K562 (cell line): ENCODE measurements at regions not wholly inside any gene's neighbourhood (a gene's known extent, or its start where the extent isn't known, plus 50 kb on each side); places are given as distances from the start of the nearest gene placed in this dataset.

Source experiments
- ATAC-seq: fragments of 200-7000 bp; cut with Tn5 transposase; 3 replicates; pipeline ENCODE4 v1.9.1; 2020; ENCODE audit warnings: moderate library complexity
- BruUV-seq: library from RNA; stranded (reverse); fragments of 400-500 nt; replicated peaks from 2 replicates; lab custom pipeline; 2021; lab: Mats Ljungman, UMichigan
- CTCF ChIA-PET: fragments of 300-600 bp; formaldehyde crosslinking; extraction: SDS; loops from one replicate; lab custom pipeline; 2021; ENCODE audit warnings: low intra/inter-chr PET ratio; lab: Yijun Ruan, JAX
- POLR2A ChIA-PET: fragments of 300-600, 350-650 bp; sonication (Branson Sonifier 250); formaldehyde crosslinking; extraction: SDS; loops from one replicate; lab custom pipeline; 2021; ENCODE audit warnings: antibody characterized with exemption, inconsistent platforms; lab: Yijun Ruan, JAX
- DNase-seq, 4 experiments: peaks; one replicate each; pipeline versions ENCODE4 v3.0.0 to v3.0.0-alpha.2; 2011 to 2018; ENCODE audit warnings: low spot score in 3 of 4, mixed read lengths in 3 of 4; ENCODE audit errors: extremely low read depth in 1 of 4
- FAIRE-seq: peaks from 2 replicates; lab custom pipeline; 2011; peaks lifted over from hg19 to GRCh38; lab: Jason Lieb, UNC
- H2AFZ ChIP-seq: 2 replicates; pipeline ENCODE4 v1.6.0; 2011; ENCODE audit warnings: low read depth, low read length, control low read depth, inconsistent platforms
- H3K27ac ChIP-seq: fragments of 200-600 bp; 3 replicates; pipeline ENCODE4 v1.8.0; 2011; ENCODE audit warnings: low read depth, mild to moderate bottlenecking, control low read depth, inconsistent platforms, low read length, moderate library complexity, mixed read lengths; ENCODE audit errors: extremely low read depth
- H3K27me3 ChIP-seq, 2 experiments: fragments of 300-600 bp in 1 of 2; 2 replicates in 1 of 2; 3 replicates in 1 of 2; pipeline versions ENCODE4 v1.6.0 to v1.8.0; 2011; ENCODE audit warnings: inconsistent platforms in 2 of 2, low read length in 2 of 2, mild to moderate bottlenecking in 1 of 2, mixed read lengths in 1 of 2, moderate library complexity in 1 of 2; ENCODE audit not compliant: control insufficient read depth in 2 of 2, insufficient read depth in 2 of 2
- H3K36me3 ChIP-seq: fragments of 300-600 bp; 3 replicates; pipeline ENCODE4 v1.8.0; 2011; ENCODE audit warnings: mild to moderate bottlenecking, low read length, inconsistent platforms; ENCODE audit not compliant: control insufficient read depth, insufficient read depth
- H3K4me1 ChIP-seq, 2 experiments: fragments of 200-600 bp in 1 of 2; replicated peaks in 1 of 2; 2 replicates in 1 of 2; 3 replicates in 1 of 2; pipeline versions ENCODE4 v1.5.1 to v1.8.0; 2011; ENCODE audit warnings: inconsistent platforms in 2 of 2, low read length in 2 of 2, mild to moderate bottlenecking in 1 of 2, mixed read lengths in 1 of 2, moderate library complexity in 1 of 2; ENCODE audit not compliant: control insufficient read depth in 2 of 2, insufficient read depth in 2 of 2
- H3K4me2 ChIP-seq: 2 replicates; pipeline ENCODE4 v1.6.1; 2011; ENCODE audit warnings: low read length, control low read depth, inconsistent platforms, mixed read lengths; ENCODE audit not compliant: insufficient read depth
- H3K4me3 ChIP-seq: fragments of 200-600 bp; sonication (generic), shearing (Covaris generic); 2 replicates; pipeline ENCODE4 v1.5.1; 2016; ENCODE audit warnings: control low read depth, inconsistent platforms
- H3K79me2 ChIP-seq: fragments of 200-600 bp; 3 replicates; pipeline ENCODE4 v1.8.0; 2011; ENCODE audit warnings: low read length, inconsistent platforms; ENCODE audit not compliant: control insufficient read depth, insufficient read depth
- H3K9ac ChIP-seq, 2 experiments: 2 replicates each; pipeline versions ENCODE4 v1.6.0 to v1.6.1; 2011; ENCODE audit warnings: low read depth in 2 of 2, low read length in 2 of 2, control low read depth in 1 of 2, inconsistent platforms in 1 of 2, mild to moderate bottlenecking in 1 of 2, mixed read lengths in 1 of 2; ENCODE audit not compliant: insufficient read depth in 1 of 2
- H3K9me1 ChIP-seq: one replicate; pipeline ENCODE4 v1.6.0; 2011; ENCODE audit warnings: inconsistent platforms, mild to moderate bottlenecking, low read length, moderate library complexity; ENCODE audit not compliant: control insufficient read depth, insufficient read depth
- H3K9me3 ChIP-seq: replicated peaks from 2 replicates; pipeline ENCODE4 v1.5.1; 2011; ENCODE audit warnings: low read depth, low read length, inconsistent platforms; ENCODE audit not compliant: control insufficient read depth, insufficient read depth
- H4K20me1 ChIP-seq: replicated peaks from 2 replicates; pipeline ENCODE4 v1.6.1; 2011; ENCODE audit warnings: low read length, inconsistent platforms, mixed read lengths; ENCODE audit not compliant: control insufficient read depth, insufficient read depth
- CEBPB ChIP-seq: fragments of 450-650 bp; IDR thresholded peaks from 2 replicates; pipeline ENCODE4 v1.6.1; 2016; ENCODE audit warnings: missing genetic modification characterization, missing compliant biosample characterization
- GABPB1 ChIP-seq: sonication (generic); formaldehyde crosslinking; IDR thresholded peaks from 2 replicates; pipeline ENCODE4 v1.8.0; 2022; ENCODE audit warnings: mild to moderate bottlenecking, missing genetic modification reagents
- KAT8 ChIP-seq: fragments of 450-650 bp; IDR thresholded peaks from 2 replicates; pipeline ENCODE4 v1.6.1; 2016; ENCODE audit warnings: low read depth, mild to moderate bottlenecking
- KLF1 ChIP-seq: fragments of 450-650 bp; IDR thresholded peaks from 2 replicates; pipeline ENCODE4 v1.6.1; 2016; ENCODE audit warnings: missing genetic modification characterization, missing compliant biosample characterization
- MAFF ChIP-seq: IDR thresholded peaks from 2 replicates; pipeline ENCODE4 v1.6.1; 2012; ENCODE audit warnings: low read length, improper control_type of control experiment
- NFIC ChIP-seq: fragments of 450-650 bp; IDR thresholded peaks from 2 replicates; pipeline ENCODE4 v1.6.1; 2017; ENCODE audit warnings: mild to moderate bottlenecking, inconsistent platforms
- RBM22 ChIP-seq: fragments of 200-400 bp; formaldehyde crosslinking; IDR thresholded peaks from 2 replicates; pipeline ENCODE4 v1.6.1; 2018; ENCODE audit warnings: low read length, low read depth; ENCODE audit not compliant: poor library complexity, severe bottlenecking
- TCF7 ChIP-seq: sonication (generic); IDR thresholded peaks from 2 replicates; pipeline ENCODE4 v1.6.1; 2016; ENCODE audit warnings: antibody characterized with exemption, borderline replicate concordance
- ZNF717 ChIP-seq: fragments of 250-450 bp; sonication (Bioruptor Pico); IDR thresholded peaks from 2 replicates; pipeline ENCODE4 v1.5.0; 2021
- WGBS: fragments of 100-300 bp; shearing (Covaris generic); methylation state at CpG from one replicate; pipeline ENCODE4 v1.1.6; 2016; ENCODE audit warnings: low coverage, mixed read lengths; ENCODE audit not compliant: insufficient coverage; ENCODE audit errors: missing lambda C conversion rate; 5-methylcytosine and 5-hydroxymethylcytosine counted together
- in situ Hi-C: fragments of 300-500 bp; cut with MboI; formaldehyde crosslinking; loops from 4 replicates; pipeline ENCODE4 v1.15.0; 2018; ENCODE audit warnings: inconsistent platforms, mixed read lengths
- intact Hi-C: fragments of 100-400 bp; cut with micrococcal nuclease; formaldehyde crosslinking; loops from 2 replicates; pipeline ENCODE4 v1.14.2; 2022
- TF ChIP-seq, protein P1 (sequence below): fragments of 250-450 bp; sonication (Bioruptor Pico); IDR thresholded peaks from 2 replicates; pipeline ENCODE4 v1.8.0; 2021; ENCODE audit warnings: borderline replicate concordance, mild to moderate bottlenecking, moderate library complexity; ENCODE audit not compliant: poor library complexity, severe bottlenecking
- TF ChIP-seq, protein P2 (sequence below): fragments of 250-450 bp; sonication (Bioruptor Pico); IDR thresholded peaks from 2 replicates; pipeline ENCODE4 v1.9.0; 2021; ENCODE audit warnings: mild to moderate bottlenecking
- TF ChIP-seq, protein P3 (sequence below): fragments of 450-650 bp; IDR thresholded peaks from 2 replicates; pipeline ENCODE4 v1.6.1; 2016; ENCODE audit warnings: mild to moderate bottlenecking

DNA sequence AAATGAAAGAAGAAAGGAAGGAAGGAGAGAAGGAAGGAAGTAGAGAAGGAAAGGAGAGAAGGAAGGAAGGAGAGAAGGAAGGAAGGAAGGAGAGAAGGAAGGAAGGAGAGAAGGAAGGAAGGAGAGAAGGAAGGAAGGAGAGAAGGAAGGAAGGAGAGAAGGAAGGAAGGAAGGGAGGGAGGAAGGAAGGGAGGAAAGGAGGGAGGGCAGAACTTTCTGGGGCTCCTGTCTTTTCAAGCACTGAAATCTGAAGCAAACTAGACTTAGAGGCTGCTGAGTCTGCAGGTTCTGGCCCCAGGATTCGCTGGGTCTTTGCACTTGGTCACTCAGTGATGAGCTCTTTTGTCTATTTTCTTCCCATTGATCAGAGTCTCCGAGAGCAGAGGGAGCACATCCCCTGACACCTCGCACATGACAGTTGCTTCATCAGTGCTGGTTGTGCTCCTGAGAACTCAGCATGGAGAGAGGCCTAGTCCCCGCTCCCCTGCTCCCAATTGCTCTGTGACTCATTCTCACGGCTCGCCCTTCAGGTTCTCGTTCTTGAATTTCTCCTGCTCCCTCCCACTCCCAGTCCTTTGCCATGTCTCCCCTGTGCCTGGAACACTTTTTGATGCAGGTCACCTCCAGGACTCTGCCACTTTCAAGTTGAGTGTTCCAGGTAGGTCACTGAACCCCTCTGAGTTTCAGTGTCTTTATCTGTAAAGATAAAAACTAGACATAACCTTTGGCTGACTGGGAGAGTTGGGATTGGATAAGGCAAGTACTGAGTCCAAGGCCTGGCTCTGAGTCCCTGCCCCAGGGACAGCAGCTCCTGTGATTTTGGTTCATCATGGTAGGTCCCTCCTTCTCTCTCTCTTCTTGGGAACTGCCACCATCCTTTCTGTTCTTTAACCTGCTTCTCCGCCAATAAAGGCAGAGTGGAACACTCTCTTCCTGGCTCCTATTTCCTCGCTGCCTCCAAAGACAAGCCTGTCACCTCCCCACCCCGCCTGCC, 55.2 kb downstream of the TNP1 start (continued):
- TF ChIP-seq, protein P1, sequence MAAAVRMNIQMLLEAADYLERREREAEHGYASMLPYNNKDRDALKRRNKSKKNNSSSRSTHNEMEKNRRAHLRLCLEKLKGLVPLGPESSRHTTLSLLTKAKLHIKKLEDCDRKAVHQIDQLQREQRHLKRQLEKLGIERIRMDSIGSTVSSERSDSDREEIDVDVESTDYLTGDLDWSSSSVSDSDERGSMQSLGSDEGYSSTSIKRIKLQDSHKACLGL: no peak
- TF ChIP-seq, all 486 proteins: peak for 8

DNA sequence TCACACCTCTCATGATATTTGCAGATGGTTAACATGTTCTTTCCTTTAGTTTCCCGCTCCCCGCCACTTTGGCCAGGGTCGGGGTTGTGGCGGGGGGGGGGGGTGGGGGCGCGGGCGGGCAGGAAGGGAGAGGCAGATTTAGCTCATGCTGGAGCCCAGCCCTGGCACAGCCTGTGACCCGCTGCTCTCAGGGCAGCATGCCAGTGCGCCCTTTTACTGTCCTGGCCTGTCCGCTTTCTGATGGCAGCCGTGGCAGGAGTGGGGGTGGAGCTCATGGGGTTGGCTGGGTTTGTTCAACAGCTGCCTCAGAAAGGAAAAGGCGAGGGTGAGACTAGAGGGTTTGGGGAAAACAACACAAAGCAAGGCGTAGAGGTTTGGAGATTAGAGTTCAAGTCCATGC, 56.1 kb downstream of the TNP1 start:
- DNase-seq: no peak
- Histone ChIP-seq H3K4me2 (no peak overlapping the region), H3K27ac (no peak overlapping the region), H3K9me1 (no peaks in the 10 kb centered on the region), H2AFZ (no peak overlapping the region), H3K9ac (no peak overlapping the region; a peak in 1 of 4 replicates), H3K4me1 (peaks cover 6 to 13% of the 10 kb centered on the region in 2 experiments; a peak in 4 of 5 replicates), H4K20me1 (no peaks in the 10 kb centered on the region), H3K9me3 (no peaks in the 10 kb centered on the region), H3K27me3 (no peaks in the 10 kb centered on the region; a peak in 1 of 5 replicates), H3K4me3 (no peak overlapping the region), H3K79me2 (no peaks in the 10 kb centered on the region), H3K36me3 (no peaks in the 10 kb centered on the region)
- in situ Hi-C loops (no loop called here), intact Hi-C loops (no loop called here)
- POLR2A ChIA-PET: no interaction called here
- WGBS: no CpG with 5 or more reads among the region's 13 CpGs
- CTCF ChIA-PET: no interaction called here
- ATAC-seq: no peak
- no peak for FAIRE-seq
- no TSS peak for BruUV-seq
- TF ChIP-seq GABPB1 (no peak), NFIC (no peak), RBM22 (no peak), KAT8 (no peak), KLF1 (tag) (no peak), ZNF717 (CRISPR knock-in tag) (no peak), TCF7 (no peak), MAFF (no peak), CEBPB (tag) (no peak)
- TF ChIP-seq, protein P2, sequence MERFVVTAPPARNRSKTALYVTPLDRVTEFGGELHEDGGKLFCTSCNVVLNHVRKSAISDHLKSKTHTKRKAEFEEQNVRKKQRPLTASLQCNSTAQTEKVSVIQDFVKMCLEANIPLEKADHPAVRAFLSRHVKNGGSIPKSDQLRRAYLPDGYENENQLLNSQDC: no peak
- TF ChIP-seq, protein P3, sequence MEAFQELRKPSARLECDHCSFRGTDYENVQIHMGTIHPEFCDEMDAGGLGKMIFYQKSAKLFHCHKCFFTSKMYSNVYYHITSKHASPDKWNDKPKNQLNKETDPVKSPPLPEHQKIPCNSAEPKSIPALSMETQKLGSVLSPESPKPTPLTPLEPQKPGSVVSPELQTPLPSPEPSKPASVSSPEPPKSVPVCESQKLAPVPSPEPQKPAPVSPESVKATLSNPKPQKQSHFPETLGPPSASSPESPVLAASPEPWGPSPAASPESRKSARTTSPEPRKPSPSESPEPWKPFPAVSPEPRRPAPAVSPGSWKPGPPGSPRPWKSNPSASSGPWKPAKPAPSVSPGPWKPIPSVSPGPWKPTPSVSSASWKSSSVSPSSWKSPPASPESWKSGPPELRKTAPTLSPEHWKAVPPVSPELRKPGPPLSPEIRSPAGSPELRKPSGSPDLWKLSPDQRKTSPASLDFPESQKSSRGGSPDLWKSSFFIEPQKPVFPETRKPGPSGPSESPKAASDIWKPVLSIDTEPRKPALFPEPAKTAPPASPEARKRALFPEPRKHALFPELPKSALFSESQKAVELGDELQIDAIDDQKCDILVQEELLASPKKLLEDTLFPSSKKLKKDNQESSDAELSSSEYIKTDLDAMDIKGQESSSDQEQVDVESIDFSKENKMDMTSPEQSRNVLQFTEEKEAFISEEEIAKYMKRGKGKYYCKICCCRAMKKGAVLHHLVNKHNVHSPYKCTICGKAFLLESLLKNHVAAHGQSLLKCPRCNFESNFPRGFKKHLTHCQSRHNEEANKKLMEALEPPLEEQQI: no peak
